ENCODE measurements at regions not wholly inside any gene's neighbourhood (a gene's known extent, or its start where the extent isn't known, plus 50 kb on each side); places are given as distances from the start of the nearest gene placed in this dataset.
A peak's percentile ranks its signal among the peaks of the same experiment; 100 is the strongest.
"Not testable (repeated sequence)": the region's sequence is repeated elsewhere in the genome, so short reads cannot be mapped to it uniquely, and the experiment has no call there.

DNA sequence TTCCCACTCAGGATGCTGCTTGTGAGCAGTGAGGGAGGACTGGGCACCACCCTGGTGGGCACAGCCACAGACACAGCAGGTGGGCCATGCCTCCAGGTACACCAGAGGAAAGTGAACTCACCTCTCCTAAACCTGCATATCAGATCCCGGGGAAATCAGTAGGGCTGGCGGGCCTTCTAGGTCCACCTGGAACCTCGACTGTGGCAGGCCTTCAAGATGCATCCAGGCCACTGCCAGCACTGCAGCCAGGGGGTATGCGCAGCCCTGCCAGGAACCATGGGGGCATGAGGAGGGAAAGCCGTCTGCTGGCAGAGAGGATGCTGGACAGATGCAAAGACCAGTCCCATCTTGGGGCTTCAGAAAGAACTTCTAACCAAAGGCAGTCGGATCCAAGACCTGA is 270.6 kb upstream of the IRX4 start:
- H3K4me1 ChIP-seq = no peaks in the 10 kb centered on the region
- DNase-seq (no peak), ATAC-seq (no peak)
- no peaks in the 10 kb centered on the region for H3K9me3 ChIP-seq
- peaks cover 9% of the 10 kb centered on the region for H3K27me3 ChIP-seq
- TF ChIP-seq, protein P1, sequence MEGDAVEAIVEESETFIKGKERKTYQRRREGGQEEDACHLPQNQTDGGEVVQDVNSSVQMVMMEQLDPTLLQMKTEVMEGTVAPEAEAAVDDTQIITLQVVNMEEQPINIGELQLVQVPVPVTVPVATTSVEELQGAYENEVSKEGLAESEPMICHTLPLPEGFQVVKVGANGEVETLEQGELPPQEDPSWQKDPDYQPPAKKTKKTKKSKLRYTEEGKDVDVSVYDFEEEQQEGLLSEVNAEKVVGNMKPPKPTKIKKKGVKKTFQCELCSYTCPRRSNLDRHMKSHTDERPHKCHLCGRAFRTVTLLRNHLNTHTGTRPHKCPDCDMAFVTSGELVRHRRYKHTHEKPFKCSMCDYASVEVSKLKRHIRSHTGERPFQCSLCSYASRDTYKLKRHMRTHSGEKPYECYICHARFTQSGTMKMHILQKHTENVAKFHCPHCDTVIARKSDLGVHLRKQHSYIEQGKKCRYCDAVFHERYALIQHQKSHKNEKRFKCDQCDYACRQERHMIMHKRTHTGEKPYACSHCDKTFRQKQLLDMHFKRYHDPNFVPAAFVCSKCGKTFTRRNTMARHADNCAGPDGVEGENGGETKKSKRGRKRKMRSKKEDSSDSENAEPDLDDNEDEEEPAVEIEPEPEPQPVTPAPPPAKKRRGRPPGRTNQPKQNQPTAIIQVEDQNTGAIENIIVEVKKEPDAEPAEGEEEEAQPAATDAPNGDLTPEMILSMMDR (IDR thresholded peaks at IDR 0.05) = no peak
- intact Hi-C loops (cut with DNase I) = no loop called here
- H3K27ac ChIP-seq = no peak overlapping the region
- H3K36me3 ChIP-seq = no peaks in the 10 kb centered on the region
- no peak overlapping the region for H3K4me3 ChIP-seq

DNA sequence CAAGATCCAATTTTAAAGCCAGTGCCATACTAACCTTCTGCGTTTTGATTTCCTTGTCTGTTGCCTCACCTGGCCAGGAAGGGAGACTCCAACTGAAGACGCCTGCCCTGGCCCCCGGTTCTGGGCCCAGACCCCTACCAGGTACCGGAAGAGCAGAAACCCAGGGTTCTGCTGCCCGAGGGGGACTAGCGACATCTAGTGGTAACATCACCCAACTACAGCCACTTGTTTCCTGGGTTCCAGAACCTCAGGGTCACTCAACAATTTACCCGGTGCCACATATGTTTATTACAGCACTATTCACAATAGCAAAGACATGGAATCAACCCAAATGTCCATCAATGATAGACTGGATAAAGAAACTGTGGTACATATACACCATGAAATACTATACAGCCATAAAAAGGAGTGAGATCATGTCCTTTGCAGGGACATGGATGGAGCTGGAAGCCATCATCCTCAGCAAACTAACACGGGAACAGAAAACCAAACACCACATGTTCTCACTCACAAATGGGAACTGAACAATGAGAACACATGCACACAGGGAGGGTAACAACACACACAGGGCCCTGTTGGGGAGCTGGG is 268.7 kb upstream of the IRX4 start:
- H3K4me1 ChIP-seq; ATAC-seq; H3K4me3 ChIP-seq; H3K27me3 ChIP-seq; intact Hi-C loops (cut with DNase I); H3K36me3 ChIP-seq; H3K27ac ChIP-seq; DNase-seq; H3K9me3 ChIP-seq: not testable (repeated sequence)
- TF ChIP-seq, protein P1 (IDR thresholded peaks at IDR 0.05) = peak; percentile 59

DNA sequence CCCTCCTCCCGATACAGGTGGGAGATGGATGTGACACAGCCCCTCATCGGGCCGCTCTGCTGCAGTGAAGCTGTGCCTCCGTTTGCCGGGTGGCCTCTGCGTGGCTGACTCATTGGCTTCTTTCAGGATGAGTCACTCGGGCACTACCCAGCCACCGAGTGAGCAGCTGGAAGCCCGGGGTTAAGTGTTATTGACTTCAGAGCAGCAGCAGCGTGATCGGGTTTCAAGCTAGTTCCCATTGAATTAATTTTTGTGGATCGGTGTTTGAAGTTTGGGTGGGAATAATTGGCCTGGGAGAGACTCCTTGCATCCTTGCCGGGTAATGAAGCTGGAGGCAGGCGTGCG is 266.4 kb upstream of the IRX4 start:
- Histone ChIP-seq H3K27me3 (peaks cover 9% of the 10 kb centered on the region), H3K27ac (no peak overlapping the region), H3K4me3 (no peak overlapping the region), H3K4me1 (no peaks in the 10 kb centered on the region), H3K9me3 (no peaks in the 10 kb centered on the region), H3K36me3 (no peaks in the 10 kb centered on the region)
- ATAC-seq = no peak
- intact Hi-C loops (cut with DNase I) = no loop called here
- DNase-seq = no peak
- TF ChIP-seq, protein P1 (IDR thresholded peaks at IDR 0.05) = no peak

DNA sequence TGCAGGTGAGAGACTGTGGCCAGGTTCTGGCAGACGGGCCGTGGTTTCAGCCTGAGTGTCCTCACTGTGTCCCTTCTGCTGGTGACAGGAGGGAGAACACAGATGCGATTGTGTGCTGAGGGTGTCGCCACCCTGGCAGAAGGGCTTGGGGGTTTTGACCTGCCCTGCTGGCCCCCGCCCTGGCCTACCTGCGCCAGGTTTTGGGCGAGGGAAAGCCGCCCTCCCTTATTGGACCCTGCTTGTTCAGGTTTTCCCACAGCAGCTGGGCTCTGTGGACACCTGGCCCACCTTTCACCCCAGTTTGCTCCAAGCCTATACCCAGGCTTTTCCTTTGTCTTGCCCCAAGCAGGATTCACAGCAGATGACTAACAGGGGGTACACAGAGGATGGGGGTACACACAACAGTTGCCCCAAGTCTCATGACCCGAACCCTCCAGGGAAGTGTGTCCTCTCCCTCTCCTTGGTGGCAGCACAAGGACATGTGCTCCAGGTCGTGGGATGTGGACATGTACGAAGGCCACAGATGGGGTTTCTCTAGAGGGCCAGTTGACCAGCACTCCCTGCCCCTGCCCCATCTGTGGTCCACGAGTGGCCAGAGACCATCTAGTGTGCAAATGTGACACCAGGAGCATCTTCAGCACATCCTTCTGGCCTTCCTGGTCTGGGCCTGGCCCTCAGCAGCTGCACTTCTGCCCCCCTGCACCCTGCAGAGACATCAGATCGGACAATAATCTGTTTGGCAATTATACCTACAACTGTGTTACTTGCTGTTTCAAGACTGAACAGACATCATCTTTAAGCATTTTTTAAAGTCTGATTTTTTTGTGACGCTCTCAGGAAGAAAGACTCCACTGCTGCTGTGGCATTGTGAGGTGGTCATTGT is 265.8 kb upstream of the IRX4 start:
- peak; percentile 21 for ATAC-seq
- no peak overlapping the region for H3K27ac ChIP-seq
- no peak overlapping the region for H3K4me3 ChIP-seq
- DNase-seq = no peak
- no peaks in the 10 kb centered on the region for H3K9me3 ChIP-seq
- peaks cover 9% of the 10 kb centered on the region for H3K27me3 ChIP-seq
- TF ChIP-seq, protein P1 (IDR thresholded peaks at IDR 0.05) = no peak
- H3K4me1 ChIP-seq = no peaks in the 10 kb centered on the region
- intact Hi-C loops (cut with DNase I) = no loop called here
- no peaks in the 10 kb centered on the region for H3K36me3 ChIP-seq

DNA sequence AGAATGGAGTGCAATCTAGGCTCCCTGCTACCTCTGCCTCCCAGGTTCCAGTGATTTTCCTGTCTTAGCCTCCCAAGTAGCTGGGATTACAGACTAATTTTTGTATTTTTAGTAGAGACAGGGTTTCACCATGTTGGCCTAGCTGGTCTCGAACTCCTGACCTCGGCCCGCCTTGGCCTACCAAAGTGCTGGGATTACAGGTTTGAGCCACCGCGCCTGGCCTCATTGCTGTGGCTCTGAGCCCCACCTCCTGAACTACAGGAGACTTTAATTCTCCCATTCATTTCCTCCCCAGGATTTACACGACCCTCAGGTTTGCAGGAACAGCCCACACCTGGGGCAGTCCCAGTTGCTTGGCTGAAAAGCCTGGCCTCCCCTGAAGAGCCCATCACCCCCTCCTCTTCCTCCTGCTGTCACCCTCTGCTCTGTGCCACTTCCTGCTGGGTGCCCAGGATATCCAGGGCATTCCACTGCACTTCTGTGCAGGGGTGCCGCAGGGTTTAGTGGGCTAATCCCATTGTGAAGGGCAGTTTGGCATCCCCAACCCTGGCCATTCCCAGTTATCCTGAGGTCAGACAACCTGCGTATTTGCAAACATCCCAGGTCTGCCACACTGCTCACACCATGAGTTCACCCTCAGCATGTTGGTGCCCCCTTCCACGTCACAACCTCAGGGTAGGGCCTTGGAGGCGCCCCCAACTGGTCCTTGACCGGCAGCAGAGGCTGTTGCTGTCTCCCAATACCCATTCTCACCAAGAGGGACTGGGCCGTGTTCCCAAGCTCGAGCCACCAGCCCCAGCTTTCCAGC is 265.0 kb upstream of the IRX4 start:
- no peak for DNase-seq
- Histone ChIP-seq H3K36me3 (no peaks in the 10 kb centered on the region), H3K4me3 (no peak overlapping the region), H3K9me3 (no peaks in the 10 kb centered on the region), H3K27me3 (peaks cover 9% of the 10 kb centered on the region), H3K27ac (no peak overlapping the region), H3K4me1 (no peaks in the 10 kb centered on the region)
- TF ChIP-seq, protein P1 (IDR thresholded peaks at IDR 0.05) = no peak
- intact Hi-C loops (cut with DNase I) = no loop called here
- peak; percentile 11 for ATAC-seq

All from upper lobe of right lung (tissue), 1 donor.